OCI-M1 (cell line): ENCODE measurements at regions not wholly inside any gene's neighbourhood (a gene's known extent, or its start where the extent isn't known, plus 50 kb on each side); places are given as distances from the start of the nearest gene placed in this dataset.

Experiments
- DNase-seq: peaks from one replicate; lab custom pipeline; 2025; lab: John Stamatoyannopoulos, UW

GRCh38 chrX:110852180-110852579 is 56.6 kb upstream of the CHRDL1 start:
- DNase-seq, result peak; percentile 39

GRCh38 chrX:110851780-110852179 is 56.2 kb upstream of the CHRDL1 start:
- DNase-seq, result peak; percentile 3

- DNase-seq, result peak; percentile 81
Measured at GRCh38 chrX:110847334-110847733, 51.7 kb upstream of the CHRDL1 start.

- DNase-seq, result no peak
Measured at GRCh38 chrX:110846071-110846470, 50.5 kb upstream of the CHRDL1 start.
